ENCODE measurements at regions not wholly inside any gene's neighbourhood (a gene's known extent, or its start where the extent isn't known, plus 50 kb on each side); places are given as distances from the start of the nearest gene placed in this dataset.
"Not testable (repeated sequence)": the region's sequence is repeated elsewhere in the genome, so short reads cannot be mapped to it uniquely, and the experiment has no call there.

DNA sequence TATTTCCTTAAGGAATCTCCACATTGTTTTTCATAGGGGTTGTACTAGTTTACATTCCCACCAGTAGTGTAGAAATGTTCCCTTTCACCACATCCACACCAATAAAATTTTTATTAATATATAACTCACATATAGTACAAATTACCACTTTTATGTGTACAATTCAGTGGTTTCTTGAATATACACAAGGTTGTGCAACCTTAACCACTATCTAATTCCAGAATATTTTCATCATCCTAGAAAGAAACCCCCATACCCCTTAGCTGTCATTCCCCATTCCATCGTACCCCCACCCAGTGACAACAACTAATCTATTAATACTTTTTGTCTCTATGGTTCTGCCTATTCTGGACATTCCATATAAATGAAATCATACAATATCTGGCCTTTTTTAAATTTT is 108.3 kb upstream of the USP9X start:
- Histone ChIP-seq H3K36me3 (no peaks in the 10 kb centered on the region), H3K4me1 (ENCODE audit: low read depth) (no peaks in the 10 kb centered on the region), H3K27ac (no peak overlapping the region), H3K9me3 (ENCODE audit: low read depth) (no peaks in the 10 kb centered on the region), H3K27me3 (no peaks in the 10 kb centered on the region), H3K4me3 (no peak overlapping the region)
- TF ChIP-seq, protein P1, sequence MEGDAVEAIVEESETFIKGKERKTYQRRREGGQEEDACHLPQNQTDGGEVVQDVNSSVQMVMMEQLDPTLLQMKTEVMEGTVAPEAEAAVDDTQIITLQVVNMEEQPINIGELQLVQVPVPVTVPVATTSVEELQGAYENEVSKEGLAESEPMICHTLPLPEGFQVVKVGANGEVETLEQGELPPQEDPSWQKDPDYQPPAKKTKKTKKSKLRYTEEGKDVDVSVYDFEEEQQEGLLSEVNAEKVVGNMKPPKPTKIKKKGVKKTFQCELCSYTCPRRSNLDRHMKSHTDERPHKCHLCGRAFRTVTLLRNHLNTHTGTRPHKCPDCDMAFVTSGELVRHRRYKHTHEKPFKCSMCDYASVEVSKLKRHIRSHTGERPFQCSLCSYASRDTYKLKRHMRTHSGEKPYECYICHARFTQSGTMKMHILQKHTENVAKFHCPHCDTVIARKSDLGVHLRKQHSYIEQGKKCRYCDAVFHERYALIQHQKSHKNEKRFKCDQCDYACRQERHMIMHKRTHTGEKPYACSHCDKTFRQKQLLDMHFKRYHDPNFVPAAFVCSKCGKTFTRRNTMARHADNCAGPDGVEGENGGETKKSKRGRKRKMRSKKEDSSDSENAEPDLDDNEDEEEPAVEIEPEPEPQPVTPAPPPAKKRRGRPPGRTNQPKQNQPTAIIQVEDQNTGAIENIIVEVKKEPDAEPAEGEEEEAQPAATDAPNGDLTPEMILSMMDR (IDR thresholded peaks at IDR 0.05; ENCODE audit: low read depth, low read length), result no peak
- DNase-seq (ENCODE audit: low read depth in 1 of 2, low spot score in 1 of 2), result no peak

DNA sequence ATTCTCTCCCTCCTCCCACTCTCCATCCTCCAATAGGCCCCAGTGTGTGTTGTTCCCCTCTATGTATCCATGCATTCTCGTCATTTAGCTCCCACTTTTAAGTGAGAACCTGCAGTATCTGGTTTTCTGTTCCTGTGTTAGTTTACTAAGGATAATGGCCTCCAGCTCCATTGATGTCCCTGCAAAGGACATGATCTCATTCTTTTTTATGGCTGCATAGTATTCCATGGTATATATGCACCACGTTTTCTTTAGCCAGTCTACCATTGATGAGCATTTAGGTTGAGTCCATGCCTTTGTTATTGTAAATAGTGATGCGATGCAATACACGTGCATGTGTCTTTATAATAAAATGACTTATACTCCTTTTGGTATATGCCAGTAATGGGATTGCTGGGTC is 100.3 kb upstream of the USP9X start:
- Histone ChIP-seq H3K27me3 (no peaks in the 10 kb centered on the region), H3K4me1 (ENCODE audit: low read depth) (no peaks in the 10 kb centered on the region), H3K9me3 (ENCODE audit: low read depth) (no peaks in the 10 kb centered on the region), H3K36me3 (no peaks in the 10 kb centered on the region), H3K27ac (no peak overlapping the region), H3K4me3 (no peak overlapping the region)
- TF ChIP-seq, protein P1 (IDR thresholded peaks at IDR 0.05; ENCODE audit: low read depth, low read length), result no peak
- no peak for DNase-seq (ENCODE audit: low read depth in 1 of 2, low spot score in 1 of 2)

DNA sequence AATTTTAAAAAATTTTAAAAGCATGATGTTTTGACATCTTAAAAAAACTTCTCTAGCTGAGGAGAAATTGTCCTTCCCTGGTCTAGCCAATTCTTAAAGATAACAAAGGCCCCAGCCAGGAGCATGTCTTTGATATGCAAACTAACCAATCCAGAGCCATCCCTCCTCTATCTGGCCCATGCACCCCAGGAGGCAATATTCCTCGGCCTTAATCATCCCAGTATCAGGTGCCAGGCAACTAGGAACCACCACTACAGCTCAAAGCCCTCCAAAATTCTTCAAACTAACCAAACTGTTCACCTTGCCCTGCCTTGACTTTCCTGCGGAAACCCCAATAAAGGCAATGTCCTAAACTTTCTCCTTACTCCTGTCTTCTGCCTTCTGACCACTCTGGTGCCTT is 97.8 kb upstream of the USP9X start:
- Histone ChIP-seq H3K27me3 (no peaks in the 10 kb centered on the region), H3K4me3 (no peak overlapping the region), H3K36me3 (no peaks in the 10 kb centered on the region), H3K4me1 (ENCODE audit: low read depth) (no peaks in the 10 kb centered on the region), H3K27ac (no peak overlapping the region), H3K9me3 (ENCODE audit: low read depth) (no peaks in the 10 kb centered on the region)
- TF ChIP-seq, protein P1 (IDR thresholded peaks at IDR 0.05; ENCODE audit: low read depth, low read length), result no peak
- no peak for DNase-seq (ENCODE audit: low read depth in 1 of 2, low spot score in 1 of 2)

DNA sequence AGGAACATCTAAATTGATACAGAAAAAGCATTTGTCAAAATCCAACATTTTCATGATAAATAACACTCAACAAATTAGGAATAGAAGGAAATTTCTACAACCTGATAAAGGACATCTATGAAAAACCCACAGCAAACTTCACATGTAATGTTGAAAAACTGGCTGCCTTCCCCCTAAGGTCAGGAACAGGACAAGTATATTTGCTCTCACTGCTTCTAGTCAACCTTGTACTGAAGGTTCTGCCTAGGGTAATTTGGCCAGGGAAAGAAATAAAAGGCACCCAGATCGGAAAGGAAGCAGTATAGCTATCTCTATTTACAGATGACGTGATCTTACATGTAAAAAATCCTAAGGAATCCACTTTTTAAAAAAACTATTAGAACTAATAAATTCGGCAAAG is 97.1 kb upstream of the USP9X start:
- H3K4me1 ChIP-seq (ENCODE audit: low read depth), result no peaks in the 10 kb centered on the region
- no peaks in the 10 kb centered on the region for H3K27me3 ChIP-seq
- no peak overlapping the region for H3K27ac ChIP-seq
- TF ChIP-seq, protein P1 (IDR thresholded peaks at IDR 0.05; ENCODE audit: low read depth, low read length), result no peak
- no peak for DNase-seq (ENCODE audit: low read depth in 1 of 2, low spot score in 1 of 2)
- no peak overlapping the region for H3K4me3 ChIP-seq
- no peaks in the 10 kb centered on the region for H3K9me3 ChIP-seq (ENCODE audit: low read depth)
- H3K36me3 ChIP-seq, result no peaks in the 10 kb centered on the region

DNA sequence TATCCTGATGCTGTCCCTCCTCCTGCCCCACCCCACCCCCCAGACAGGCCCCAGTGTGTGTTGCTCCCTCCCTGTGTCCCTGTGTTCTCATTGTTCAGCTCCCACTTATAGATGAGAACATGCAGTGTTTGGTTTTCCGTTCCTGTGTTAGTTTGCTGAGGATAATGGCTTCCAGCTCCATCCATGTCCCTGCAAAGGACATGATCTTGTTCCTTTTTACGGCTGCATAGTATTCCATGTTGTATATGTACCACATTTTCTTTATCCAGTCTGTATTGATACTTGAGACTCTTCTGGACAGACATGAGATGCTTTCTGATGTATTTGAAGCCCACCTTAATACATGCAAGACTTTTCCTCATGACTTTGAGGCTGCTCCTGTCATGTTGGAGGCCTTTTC is 91.8 kb upstream of the USP9X start:
- H3K4me1 ChIP-seq (ENCODE audit: low read depth); H3K9me3 ChIP-seq (ENCODE audit: low read depth); DNase-seq (ENCODE audit: low read depth in 1 of 2, low spot score in 1 of 2); H3K27ac ChIP-seq; H3K36me3 ChIP-seq; H3K4me3 ChIP-seq; H3K27me3 ChIP-seq: not testable (repeated sequence)

DNA sequence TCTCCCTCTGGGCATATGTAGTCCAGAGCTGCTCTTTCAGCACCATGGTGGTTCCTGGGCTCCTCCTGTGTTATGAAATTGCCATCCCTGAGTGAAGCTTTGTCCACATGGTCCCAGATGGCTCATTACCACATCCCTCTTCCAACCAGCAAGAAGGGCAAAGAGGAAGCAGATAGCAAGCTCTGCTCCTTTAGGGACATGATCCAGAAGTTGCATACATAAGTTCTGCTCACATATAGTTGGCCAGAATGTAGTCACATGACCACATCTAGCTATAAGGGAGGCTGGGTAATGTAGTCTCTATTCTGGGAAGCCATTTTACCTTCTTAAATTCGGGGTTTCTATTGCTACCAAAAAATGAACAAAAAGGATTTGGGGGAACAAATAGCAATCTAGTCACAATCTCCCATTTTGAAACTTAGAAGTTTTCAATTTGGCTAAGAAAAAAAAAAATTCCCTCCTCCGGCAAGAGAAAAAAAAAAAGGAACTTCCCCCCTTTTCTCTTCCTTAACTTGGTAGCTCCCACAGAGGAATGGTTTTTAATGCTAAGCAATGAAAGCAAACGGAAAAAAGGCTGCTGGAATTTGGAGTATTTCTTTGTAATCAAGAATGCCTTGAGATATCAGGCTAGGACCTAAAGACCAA is 88.2 kb upstream of the USP9X start:
- Histone ChIP-seq H3K27ac (no peak overlapping the region), H3K4me1 (ENCODE audit: low read depth) (no peaks in the 10 kb centered on the region), H3K4me3 (no peak overlapping the region), H3K27me3 (no peaks in the 10 kb centered on the region), H3K36me3 (no peaks in the 10 kb centered on the region), H3K9me3 (ENCODE audit: low read depth) (no peaks in the 10 kb centered on the region)
- TF ChIP-seq, protein P1 (IDR thresholded peaks at IDR 0.05; ENCODE audit: low read depth, low read length), result no peak
- DNase-seq (ENCODE audit: low read depth in 1 of 2, low spot score in 1 of 2), result peak; percentile 64 to 96

Measured in cardiac muscle cell (in vitro differentiated cells and primary cell).